HG03095 (cell line): ENCODE measurements at regions not wholly inside any gene's neighbourhood (a gene's known extent, or its start where the extent isn't known, plus 50 kb on each side); places are given as distances from the start of the nearest gene placed in this dataset.

Experiments
- ATAC-seq: cut with Tn5 transposase; IDR thresholded peaks from one replicate; pipeline ENCODE4 v1.9.1; 2021; ENCODE audit warnings: moderate library complexity; ENCODE audit not compliant: unreplicated experiment

- no peak for ATAC-seq
These were observed 97.8 kb downstream of the AQP9 start for GRCh38 chr15:58235961-58236360.

- ATAC-seq: no peak
These were observed 102.2 kb downstream of the AQP9 start for GRCh38 chr15:58240191-58240932.

- no peak for ATAC-seq
These were observed 103.7 kb downstream of the AQP9 start for GRCh38 chr15:58241872-58242271.

GRCh38 chr15:58243070-58243469 lies 104.9 kb downstream of the AQP9 start:
- no peak for ATAC-seq

- ATAC-seq: no peak
These were observed 106.4 kb downstream of the AQP9 start for GRCh38 chr15:58244536-58244935.

- ATAC-seq: no peak
These were observed 107.9 kb downstream of the AQP9 start for GRCh38 chr15:58246041-58246440.

- ATAC-seq: no peak
These were observed 110.0 kb downstream of the AQP9 start for GRCh38 chr15:58247855-58248842.

GRCh38 chr15:58249646-58250312 lies 111.6 kb downstream of the AQP9 start:
- ATAC-seq: no peak

- ATAC-seq: no peak
These were observed 114.6 kb downstream of the AQP9 start for GRCh38 chr15:58252586-58253323.

- ATAC-seq: no peak
These were observed 119.7 kb downstream of the AQP9 start for GRCh38 chr15:58257776-58258325.

GRCh38 chr15:58258501-58259292 lies 120.5 kb downstream of the AQP9 start:
- ATAC-seq: no peak

- ATAC-seq: no peak
These were observed 122.1 kb downstream of the AQP9 start for GRCh38 chr15:58260205-58260724.

- ATAC-seq: no peak
These were observed 122.6 kb downstream of the AQP9 start for GRCh38 chr15:58260725-58261267.

GRCh38 chr15:58261368-58261767 lies 123.2 kb downstream of the AQP9 start:
- no peak for ATAC-seq

GRCh38 chr15:58264053-58264971 lies 126.1 kb downstream of the AQP9 start:
- ATAC-seq: no peak

GRCh38 chr15:58267051-58267450 lies 128.9 kb downstream of the AQP9 start:
- no peak for ATAC-seq

- no peak for ATAC-seq
These were observed 130.6 kb downstream of the AQP9 start for GRCh38 chr15:58268746-58269267.
